Mesendoderm (in vitro differentiated cells): ENCODE measurements at regions not wholly inside any gene's neighbourhood (a gene's known extent, or its start where the extent isn't known, plus 50 kb on each side); places are given as distances from the start of the nearest gene placed in this dataset.
A peak's percentile ranks its signal among the peaks of the same experiment; 100 is the strongest.

Experiments used
- DNase-seq: peaks from one replicate; pipeline ENCODE4 v3.0.0; 2013
- H2AK5ac ChIP-seq: 2 replicates; pipeline ENCODE4 v1.6.1; 2013; ENCODE audit warnings: low read length, inconsistent platforms
- H2BK120ac ChIP-seq: 2 replicates; pipeline ENCODE4 v1.6.1; 2013; ENCODE audit warnings: low read depth, mild to moderate bottlenecking, low read length, moderate library complexity, mixed read lengths
- H2BK15ac ChIP-seq: replicated peaks from 2 replicates; pipeline ENCODE4 v1.6.1; 2013; ENCODE audit warnings: low read depth, mild to moderate bottlenecking, moderate library complexity
- H2BK5ac ChIP-seq: 2 replicates; pipeline ENCODE4 v1.6.1; 2013; ENCODE audit warnings: low read length, inconsistent platforms
- H3K18ac ChIP-seq: 2 replicates; pipeline ENCODE4 v1.6.1; 2013; ENCODE audit warnings: mild to moderate bottlenecking, low read length, mixed read lengths
- H3K23ac ChIP-seq: one replicate; pipeline ENCODE4 v1.6.1; 2013; ENCODE audit warnings: low read length
- H3K27ac ChIP-seq: 2 replicates; pipeline ENCODE4 v1.5.1; 2013; ENCODE audit warnings: low read depth, mild to moderate bottlenecking, inconsistent platforms, low read length, moderate library complexity
- H3K27me3 ChIP-seq: 2 replicates; pipeline ENCODE4 v1.6.1; 2013; ENCODE audit warnings: low read length, control low read depth, mild to moderate bottlenecking, inconsistent platforms; ENCODE audit not compliant: insufficient read depth, poor library complexity
- H3K36me3 ChIP-seq: 2 replicates; pipeline ENCODE4 v1.6.1; 2013; ENCODE audit warnings: low read length, inconsistent platforms; ENCODE audit not compliant: control insufficient read depth, insufficient read depth
- H3K4ac ChIP-seq: one replicate; pipeline ENCODE4 v1.6.1; 2013; ENCODE audit warnings: low read depth, mild to moderate bottlenecking, low read length, moderate library complexity
- H3K4me1 ChIP-seq: 2 replicates; pipeline ENCODE4 v1.6.1; 2013; ENCODE audit warnings: low read depth, low read length, inconsistent platforms; ENCODE audit not compliant: control insufficient read depth
- H3K4me2 ChIP-seq: 2 replicates; pipeline ENCODE4 v1.6.1; 2013; ENCODE audit warnings: low read length
- H3K4me3 ChIP-seq: 2 replicates; pipeline ENCODE4 v1.5.1; 2013; ENCODE audit warnings: mild to moderate bottlenecking, low read length
- H3K56ac ChIP-seq: one replicate; pipeline ENCODE4 v1.6.1; 2013; ENCODE audit warnings: low read length
- H3K79me1 ChIP-seq: 2 replicates; pipeline ENCODE4 v1.6.1; 2013; ENCODE audit warnings: low read length, inconsistent platforms
- H3K79me2 ChIP-seq: 2 replicates; pipeline ENCODE4 v1.6.1; 2013; ENCODE audit warnings: mild to moderate bottlenecking, low read length; ENCODE audit not compliant: control insufficient read depth, insufficient read depth
- H3K9ac ChIP-seq: 2 replicates; pipeline ENCODE4 v1.6.1; 2013; ENCODE audit warnings: low read length, inconsistent platforms
- H4K5ac ChIP-seq: one replicate; pipeline ENCODE4 v1.6.1; 2013; ENCODE audit warnings: low read length
- H4K8ac ChIP-seq: one replicate; pipeline ENCODE4 v1.6.1; 2013; ENCODE audit warnings: low read depth, mild to moderate bottlenecking, control low read depth, low read length, moderate library complexity
- WGBS: extraction: QIAGEN DNeasy Blood & Tissue Kit; methylation state at CpG from one replicate; pipeline ENCODE4 v1.1.7; 2013; ENCODE audit warnings: low lambda C conversion rate, missing lambda C conversion rate; ENCODE audit not compliant: insufficient coverage; ENCODE audit errors: extremely low coverage; 5-methylcytosine and 5-hydroxymethylcytosine counted together

GRCh38 chr5:63812693-63813092 lies 149.6 kb downstream of the HTR1A start:
- WGBS, result no CpG with 5 or more reads among the region's 3 CpGs

DNA sequence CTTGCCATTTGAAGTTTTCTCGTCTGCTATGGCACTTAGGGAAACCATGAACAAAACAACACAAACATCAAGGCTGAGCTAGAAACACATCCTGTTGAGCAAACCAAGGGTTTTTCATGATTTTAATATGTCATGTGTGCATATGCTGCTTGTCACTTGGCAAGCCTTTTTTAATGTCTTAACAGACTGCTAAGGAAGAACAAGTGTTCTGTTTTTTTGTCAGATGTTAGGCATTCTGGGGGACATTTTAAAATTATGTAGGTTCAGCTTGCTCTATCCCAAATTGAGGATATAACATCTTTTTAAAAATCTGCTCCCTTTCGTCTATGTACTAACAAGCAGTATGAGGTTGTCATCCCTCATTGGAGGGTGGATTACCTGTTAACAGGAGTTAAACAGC lies 150.3 kb downstream of the HTR1A start:
- H3K4me1 ChIP-seq, result no peaks in the 10 kb centered on the region
- no peak for DNase-seq
- no peaks in the 10 kb centered on the region for H3K36me3 ChIP-seq
- WGBS, result no CpG with 5 or more reads among the region's 2 CpGs
- no peak overlapping the region for H3K18ac ChIP-seq
- H3K4me2 ChIP-seq, result no peak overlapping the region
- H3K79me1 ChIP-seq, result no peaks in the 10 kb centered on the region
- H2BK15ac ChIP-seq, result no peak overlapping the region
- H3K9ac ChIP-seq, result no peak overlapping the region
- no peak overlapping the region for H2BK120ac ChIP-seq
- no peak overlapping the region for H2AK5ac ChIP-seq
- no peak overlapping the region for H4K8ac ChIP-seq
- H2BK5ac ChIP-seq, result no peak overlapping the region
- no peak overlapping the region for H3K4me3 ChIP-seq
- H3K27ac ChIP-seq, result no peak overlapping the region
- no peak overlapping the region for H3K4ac ChIP-seq
- no peaks in the 10 kb centered on the region for H3K27me3 ChIP-seq
- no peak overlapping the region for H3K23ac ChIP-seq
- no peak overlapping the region for H3K56ac ChIP-seq
- H4K5ac ChIP-seq, result no peak overlapping the region
- H3K79me2 ChIP-seq, result no peaks in the 10 kb centered on the region

More at GRCh38 chr5:63812693-63813092, 149.6 kb downstream of the HTR1A start:
- Histone ChIP-seq H4K8ac (no peak overlapping the region), H3K18ac (no peak overlapping the region), H3K4me2 (no peak overlapping the region), H2BK120ac (no peak overlapping the region), H3K9ac (no peak overlapping the region), H3K23ac (no peak overlapping the region), H2AK5ac (no peak overlapping the region), H2BK15ac (no peak overlapping the region), H3K79me1 (no peaks in the 10 kb centered on the region), H2BK5ac (no peak overlapping the region), H3K27me3 (no peaks in the 10 kb centered on the region), H3K4me1 (no peaks in the 10 kb centered on the region), H3K4ac (no peak overlapping the region), H3K4me3 (no peak overlapping the region), H3K56ac (no peak overlapping the region), H3K79me2 (no peaks in the 10 kb centered on the region), H4K5ac (no peak overlapping the region), H3K36me3 (no peaks in the 10 kb centered on the region), H3K27ac (no peak overlapping the region)
- DNase-seq, result no peak

- Histone ChIP-seq H3K4me1 (no peaks in the 10 kb centered on the region), H3K79me1 (no peaks in the 10 kb centered on the region), H3K27ac (no peak overlapping the region), H2BK120ac (no peak overlapping the region), H3K18ac (no peak overlapping the region), H2BK15ac (no peak overlapping the region), H3K4ac (no peak overlapping the region), H3K23ac (no peak overlapping the region), H3K56ac (no peak overlapping the region), H4K8ac (no peak overlapping the region), H2BK5ac (no peak overlapping the region), H2AK5ac (no peak overlapping the region), H3K4me2 (no peak overlapping the region), H3K9ac (no peak overlapping the region), H3K27me3 (no peaks in the 10 kb centered on the region), H3K36me3 (no peaks in the 10 kb centered on the region), H3K79me2 (no peaks in the 10 kb centered on the region), H4K5ac (no peak overlapping the region), H3K4me3 (no peak overlapping the region)
- no peak for DNase-seq
- no CpG with 5 or more reads among the region's 2 CpGs for WGBS
These were observed 151.0 kb downstream of the HTR1A start for GRCh38 chr5:63811286-63811685.

DNA sequence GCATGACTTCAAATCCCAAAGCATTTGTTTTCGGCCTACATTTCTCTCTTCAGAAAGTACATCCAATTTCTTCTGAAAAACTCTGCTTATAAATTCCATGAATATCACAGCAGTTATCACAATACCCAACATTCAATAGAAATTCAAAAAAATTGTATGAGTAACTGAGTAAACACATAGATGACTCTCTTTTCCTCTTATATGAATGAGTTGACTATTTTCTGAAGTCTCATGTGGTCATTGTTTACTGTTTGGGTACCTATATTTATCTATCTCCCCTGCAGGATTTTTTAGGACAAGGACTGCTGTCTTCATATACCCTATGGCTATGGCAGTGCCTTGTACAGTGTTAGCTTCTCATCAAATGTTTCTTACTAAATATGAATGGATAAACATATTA lies 157.1 kb downstream of the HTR1A start:
- H3K4me1 ChIP-seq, result no peaks in the 10 kb centered on the region

DNA sequence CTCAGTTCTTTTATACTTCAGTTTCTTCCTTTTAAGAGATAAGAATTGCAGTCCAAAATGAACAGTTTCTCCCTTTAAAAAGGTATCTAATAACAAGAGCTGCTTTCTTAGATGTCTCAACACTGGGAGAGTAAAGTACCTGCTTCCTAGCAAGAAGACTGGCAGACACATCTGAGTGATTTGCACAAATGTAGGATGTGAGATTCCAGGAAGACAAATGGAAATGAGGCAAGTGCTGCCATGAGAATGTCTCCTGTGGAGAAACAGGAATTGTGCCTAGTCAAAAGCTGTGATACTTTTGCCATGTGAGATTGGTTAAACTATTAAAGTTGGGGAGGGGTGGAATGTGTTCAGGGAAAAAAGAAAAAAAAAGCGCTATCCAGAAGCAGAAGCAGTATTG lies 159.1 kb downstream of the HTR1A start:
- no peak overlapping the region for H4K5ac ChIP-seq
- no peak overlapping the region for H2AK5ac ChIP-seq
- no peaks in the 10 kb centered on the region for H3K79me2 ChIP-seq
- WGBS, result no CpG with 5 or more reads among the region's 1 CpG
- H3K4ac ChIP-seq, result no peak overlapping the region
- H3K4me2 ChIP-seq, result no peak overlapping the region
- no peak overlapping the region for H2BK5ac ChIP-seq
- H3K4me1 ChIP-seq, result no peaks in the 10 kb centered on the region
- H3K4me3 ChIP-seq, result no peak overlapping the region
- no peaks in the 10 kb centered on the region for H3K27me3 ChIP-seq
- no peak overlapping the region for H4K8ac ChIP-seq
- H3K36me3 ChIP-seq, result no peaks in the 10 kb centered on the region
- H3K9ac ChIP-seq, result no peak overlapping the region
- H2BK120ac ChIP-seq, result no peak overlapping the region
- H3K27ac ChIP-seq, result no peak overlapping the region
- H3K23ac ChIP-seq, result no peak overlapping the region
- peak overlapping the region; percentile 23 for H3K18ac ChIP-seq
- H3K56ac ChIP-seq, result no peak overlapping the region
- peak; percentile 55 for DNase-seq
- no peak overlapping the region for H2BK15ac ChIP-seq
- no peaks in the 10 kb centered on the region for H3K79me1 ChIP-seq

More for the DNA sequence above, 157.1 kb downstream of the HTR1A start:
- Histone ChIP-seq H3K9ac (no peak overlapping the region), H3K27ac (no peak overlapping the region), H2AK5ac (no peak overlapping the region), H3K36me3 (no peaks in the 10 kb centered on the region), H3K23ac (no peak overlapping the region), H3K4me2 (no peak overlapping the region), H2BK120ac (no peak overlapping the region), H3K4me3 (no peak overlapping the region), H3K27me3 (no peaks in the 10 kb centered on the region), H3K56ac (no peak overlapping the region), H4K5ac (no peak overlapping the region), H3K4ac (no peak overlapping the region), H4K8ac (no peak overlapping the region), H3K79me1 (no peaks in the 10 kb centered on the region), H2BK5ac (no peak overlapping the region), H3K79me2 (no peaks in the 10 kb centered on the region), H3K18ac (no peak overlapping the region), H2BK15ac (no peak overlapping the region)
- no CpG with 5 or more reads among the region's 1 CpG for WGBS
- no peak for DNase-seq

DNA sequence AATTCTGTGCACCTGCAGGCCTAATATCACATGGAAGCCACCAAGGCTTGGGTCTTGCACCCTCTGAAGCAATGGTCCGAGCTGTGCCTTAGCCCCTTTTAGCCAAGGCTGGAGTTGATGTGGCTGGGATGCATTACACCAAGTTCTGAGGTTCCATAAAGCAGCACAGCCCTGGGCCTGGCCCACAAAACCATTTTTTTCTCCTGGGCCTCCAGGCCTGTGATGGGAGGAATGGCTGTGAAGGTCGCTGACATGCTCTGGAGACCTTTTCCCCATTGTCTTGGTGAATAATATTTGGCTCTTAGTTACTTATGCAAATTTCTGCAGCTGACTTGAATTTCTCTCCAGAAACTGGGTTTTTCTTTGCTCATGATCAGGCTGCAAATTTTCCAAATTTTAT lies 167.3 kb downstream of the HTR1A start:
- WGBS, result no CpG with 5 or more reads among the region's 2 CpGs
- DNase-seq, result no peak
- H4K8ac ChIP-seq, result no peak overlapping the region

More for the DNA sequence above, 167.3 kb downstream of the HTR1A start:
- no peaks in the 10 kb centered on the region for H3K79me1 ChIP-seq
- H3K27me3 ChIP-seq, result no peaks in the 10 kb centered on the region
- no peaks in the 10 kb centered on the region for H3K36me3 ChIP-seq
- no peaks in the 10 kb centered on the region for H3K79me2 ChIP-seq
- H2BK15ac ChIP-seq, result no peak overlapping the region
- H4K5ac ChIP-seq, result no peak overlapping the region
- H3K4ac ChIP-seq, result no peak overlapping the region
- H3K23ac ChIP-seq, result no peak overlapping the region
- H2AK5ac ChIP-seq, result no peak overlapping the region
- H2BK120ac ChIP-seq, result no peak overlapping the region
- no peak overlapping the region for H3K56ac ChIP-seq
- no peak overlapping the region for H3K4me3 ChIP-seq
- no peak overlapping the region for H2BK5ac ChIP-seq
- no peak overlapping the region for H3K27ac ChIP-seq
- H3K4me2 ChIP-seq, result no peak overlapping the region
- H3K18ac ChIP-seq, result no peak overlapping the region
- H3K9ac ChIP-seq, result no peak overlapping the region
- no peaks in the 10 kb centered on the region for H3K4me1 ChIP-seq
